IMR-90 (cell line): ENCODE measurements at regions not wholly inside any gene's neighbourhood (a gene's known extent, or its start where the extent isn't known, plus 50 kb on each side); places are given as distances from the start of the nearest gene placed in this dataset.

Experiments
- ATAC-seq: fragments of 200-7000 bp; cut with Tn5 transposase; 2 replicates; pipeline ENCODE4 v1.9.1; 2020; ENCODE audit warnings: low read depth, mild to moderate bottlenecking, moderate library complexity
- BruUV-seq: library from RNA; stranded (reverse); fragments of 400-500 nt; replicated peaks from 2 replicates; lab custom pipeline; 2021; lab: Mats Ljungman, UMichigan
- CTCF ChIA-PET: fragments of 300-600 bp; formaldehyde crosslinking; extraction: SDS; loops from one replicate; lab custom pipeline; 2021; ENCODE audit warnings: antibody characterized with exemption; lab: Yijun Ruan, JAX
- POLR2A ChIA-PET: fragments of 300-600 bp; sonication (Branson Sonifier 250); formaldehyde crosslinking; loops from one replicate; lab custom pipeline; 2022; ENCODE audit warnings: antibody characterized with exemption; ENCODE audit not compliant: unreplicated experiment; lab: Charles Lee
- DNase-seq: peaks from one replicate; pipeline ENCODE4 v3.0.0; 2013
- H2AFZ ChIP-seq: replicated peaks from 2 replicates; pipeline ENCODE3; 2013; ENCODE audit warnings: low read length, mild to moderate bottlenecking; ENCODE audit not compliant: poor library complexity
- H2AK5ac ChIP-seq: 2 replicates; pipeline ENCODE4 v1.6.1; 2013; ENCODE audit warnings: low read depth, low read length, inconsistent platforms
- H2AK9ac ChIP-seq: replicated peaks from 2 replicates; pipeline ENCODE3; 2013; ENCODE audit warnings: mild to moderate bottlenecking, low read depth, low read length, moderate library complexity; ENCODE audit not compliant: poor library complexity
- H2BK120ac ChIP-seq: 2 replicates; pipeline ENCODE4 v1.6.1; 2013; ENCODE audit warnings: low read depth, low read length, inconsistent platforms
- H2BK15ac ChIP-seq: 3 replicates; pipeline ENCODE4 v1.6.1; 2013; ENCODE audit warnings: low read depth, low read length, inconsistent platforms
- H2BK20ac ChIP-seq: 2 replicates; pipeline ENCODE4 v1.6.1; 2013; ENCODE audit warnings: low read depth, mild to moderate bottlenecking, inconsistent platforms, low read length, moderate library complexity
- H2BK5ac ChIP-seq: 2 replicates; pipeline ENCODE4 v1.6.1; 2013; ENCODE audit warnings: mild to moderate bottlenecking, low read depth, low read length, inconsistent platforms; ENCODE audit not compliant: poor library complexity, severe bottlenecking
- H3K14ac ChIP-seq: replicated peaks from 2 replicates; pipeline ENCODE4 v1.6.1; 2013; ENCODE audit warnings: low read depth, low read length, inconsistent platforms
- H3K18ac ChIP-seq: 2 replicates; pipeline ENCODE4 v1.6.1; 2013; ENCODE audit warnings: low read depth, low read length, control low read depth
- H3K23ac ChIP-seq: 2 replicates; pipeline ENCODE4 v1.6.1; 2013; ENCODE audit warnings: low read depth, low read length, inconsistent platforms
- H3K27ac ChIP-seq: 2 replicates; pipeline ENCODE4 v1.5.1; 2013; ENCODE audit warnings: mild to moderate bottlenecking, control low read depth, low read length; ENCODE audit not compliant: insufficient read depth
- H3K27me3 ChIP-seq: 2 replicates; pipeline ENCODE4 v1.6.1; 2013; ENCODE audit warnings: low read length; ENCODE audit not compliant: control insufficient read depth, insufficient read depth
- H3K36me3 ChIP-seq: 2 replicates; pipeline ENCODE4 v1.6.1; 2013; ENCODE audit warnings: low read length, mixed read lengths; ENCODE audit not compliant: control insufficient read depth, insufficient read depth
- H3K4ac ChIP-seq: 2 replicates; pipeline ENCODE4 v1.6.1; 2013; ENCODE audit warnings: low read depth, low read length, inconsistent platforms
- H3K4me1 ChIP-seq: 2 replicates; pipeline ENCODE4 v1.6.1; 2013; ENCODE audit warnings: low read length, mixed read lengths; ENCODE audit not compliant: control insufficient read depth, insufficient read depth
- H3K4me2 ChIP-seq: 2 replicates; pipeline ENCODE4 v1.6.1; 2013; ENCODE audit warnings: low read depth, mild to moderate bottlenecking, control low read depth, low read length, moderate library complexity
- H3K4me3 ChIP-seq: 2 replicates; pipeline ENCODE4 v1.5.1; 2013; ENCODE audit warnings: low read depth, mild to moderate bottlenecking, control low read depth, low read length, moderate library complexity; ENCODE audit not compliant: insufficient read depth
- H3K56ac ChIP-seq: 2 replicates; pipeline ENCODE4 v1.6.1; 2013; ENCODE audit warnings: low read length, inconsistent platforms; ENCODE audit not compliant: insufficient read depth; ENCODE audit errors: extremely low read depth
- H3K79me1 ChIP-seq, 2 experiments: 2 replicates each; pipeline ENCODE4 v1.6.1; 2013; ENCODE audit warnings: low read length in 2 of 2, inconsistent platforms in 1 of 2, low read depth in 1 of 2
- H3K9ac ChIP-seq: 2 replicates; pipeline ENCODE4 v1.6.1; 2013; ENCODE audit warnings: low read depth, low read length, control low read depth
- H3K9me1 ChIP-seq: 2 replicates; pipeline ENCODE4 v1.6.1; 2013; ENCODE audit warnings: low read length, inconsistent platforms; ENCODE audit not compliant: insufficient read depth
- H3K9me3 ChIP-seq: 2 replicates; pipeline ENCODE4 v1.6.1; 2013; ENCODE audit warnings: low read length; ENCODE audit not compliant: control insufficient read depth, insufficient read depth
- H4K20me1 ChIP-seq: 2 replicates; pipeline ENCODE4 v1.6.1; 2013; ENCODE audit warnings: low read length, inconsistent platforms; ENCODE audit not compliant: insufficient read depth
- H4K5ac ChIP-seq: 2 replicates; pipeline ENCODE4 v1.6.1; 2013; ENCODE audit warnings: mild to moderate bottlenecking, low read depth, low read length, control low read depth
- H4K8ac ChIP-seq, 2 experiments: 2 replicates each; pipeline ENCODE4 v1.6.1; 2013; ENCODE audit warnings: low read depth in 2 of 2, low read length in 2 of 2, control low read depth in 1 of 2, inconsistent platforms in 1 of 2
- H4K91ac ChIP-seq: 2 replicates; pipeline ENCODE4 v1.6.1; 2013; ENCODE audit warnings: low read depth, low read length, inconsistent platforms; ENCODE audit not compliant: insufficient read depth
- CEBPB ChIP-seq: IDR thresholded peaks from 2 replicates; pipeline ENCODE4 v1.6.1; 2012; ENCODE audit warnings: low read depth, low read length, improper control_type of control experiment
- CHD1 ChIP-seq: IDR thresholded peaks from 2 replicates; pipeline ENCODE4 v1.6.1; 2012; ENCODE audit warnings: low read depth, low read length, improper control_type of control experiment
- CTCF ChIP-seq: conservative IDR thresholded peaks from 2 replicates; pipeline ENCODE4 v1.5.1; 2012; ENCODE audit warnings: mild to moderate bottlenecking, low read depth, low read length, improper control_type of control experiment
- ELK1 ChIP-seq: fragments of 150-350 bp; IDR thresholded peaks from 2 replicates; pipeline ENCODE4 v1.6.1; 2016; ENCODE audit warnings: low read depth, mild to moderate bottlenecking, low read length, moderate library complexity, borderline replicate concordance
- MAFK ChIP-seq: IDR thresholded peaks from 2 replicates; pipeline ENCODE4 v1.6.1; 2012; ENCODE audit warnings: low read depth, low read length, improper control_type of control experiment
- MAZ ChIP-seq: IDR thresholded peaks from 2 replicates; pipeline ENCODE4 v1.6.1; 2012; ENCODE audit warnings: low read depth, mild to moderate bottlenecking, low read length, improper control_type of control experiment, moderate library complexity, borderline replicate concordance
- RAD21 ChIP-seq: IDR thresholded peaks from 2 replicates; pipeline ENCODE4 v1.6.1; 2012; ENCODE audit warnings: low read length, improper control_type of control experiment
- RCOR1 ChIP-seq: IDR thresholded peaks from 2 replicates; pipeline ENCODE4 v1.6.1; 2012; ENCODE audit warnings: mild to moderate bottlenecking, low read length, improper control_type of control experiment; ENCODE audit not compliant: insufficient replicate concordance
- RFX5 ChIP-seq: IDR thresholded peaks from 2 replicates; pipeline ENCODE4 v1.8.0; 2012; ENCODE audit warnings: low read depth, mild to moderate bottlenecking, low read length, moderate library complexity
- SMC3 ChIP-seq: fragments of 150-350 bp; IDR thresholded peaks from 2 replicates; pipeline ENCODE4 v1.6.1; 2016; ENCODE audit warnings: low read depth, mild to moderate bottlenecking, antibody characterized with exemption, low read length, moderate library complexity
- USF2 ChIP-seq: fragments of 150-350 bp; IDR thresholded peaks from 2 replicates; pipeline ENCODE4 v1.6.1; 2017; ENCODE audit warnings: mild to moderate bottlenecking, antibody characterized with exemption, low read length, low read depth
- WGBS, 2 experiments: methylation state at CpG; one replicate each; pipeline versions ENCODE4 v1.1.5 to v1.1.7; 2013; ENCODE audit warnings: missing lambda C conversion rate in 2 of 2; ENCODE audit not compliant: insufficient read length in 1 of 2; ENCODE audit errors: extremely low coverage in 2 of 2; 5-methylcytosine and 5-hydroxymethylcytosine counted together
- dilution Hi-C: fragments of 300-500 bp; cut with HindIII; formaldehyde crosslinking; loops from one replicate; pipeline ENCODE4 v1.14.3; 2018; ENCODE audit warnings: low sequenced_read_pairs; ENCODE audit not compliant: unreplicated experiment
- in situ Hi-C: fragments of 300-500 bp; cut with MboI; formaldehyde crosslinking; loops from 3 replicates; pipeline ENCODE4 v1.14.3; 2019; ENCODE audit warnings: low sequenced_read_pairs, inconsistent platforms, mixed read lengths
- intact Hi-C: fragments of 100-400 bp; cut with micrococcal nuclease; formaldehyde crosslinking; loops from 2 replicates; pipeline ENCODE4 v1.10.0; 2022

- DNase-seq (peak; percentile 18), ATAC-seq (no peak)
- no peak overlapping the region for H3K18ac ChIP-seq
- H2BK5ac ChIP-seq, result no peak overlapping the region
- dilution Hi-C loops, result no loop called here
- no peak overlapping the region for H2AFZ ChIP-seq
- no peaks in the 10 kb centered on the region for H3K4me1 ChIP-seq
- no peaks in the 10 kb centered on the region for H4K20me1 ChIP-seq
- POLR2A ChIA-PET, result no interaction called here
- no peak overlapping the region for H2BK15ac ChIP-seq
- no peak overlapping the region for H2AK9ac ChIP-seq
- no peak overlapping the region for H2BK20ac ChIP-seq
- H4K91ac ChIP-seq, result no peak overlapping the region
- CTCF ChIA-PET, result no interaction called here
- intact Hi-C loops, result no loop called here
- H3K4ac ChIP-seq, result no peak overlapping the region
- no peaks in the 10 kb centered on the region for H3K36me3 ChIP-seq
- H2AK5ac ChIP-seq, result no peak overlapping the region
- no peak overlapping the region for H3K27ac ChIP-seq
- WGBS, 2 experiments, result no CpG with 5 or more reads among the region's 2 CpGs
- H3K56ac ChIP-seq, result no peak overlapping the region
- H3K9me1 ChIP-seq, result no peaks in the 10 kb centered on the region
- in situ Hi-C loops, result no loop called here
- H3K9ac ChIP-seq, result no peak overlapping the region
- no peak overlapping the region for H3K4me3 ChIP-seq
- no peak overlapping the region for H4K5ac ChIP-seq
- H3K4me2 ChIP-seq, result no peak overlapping the region
- H3K27me3 ChIP-seq, result no peaks in the 10 kb centered on the region
- no peak for TF ChIP-seq MAFK
- no peak for TF ChIP-seq MAZ
- no peak for TF ChIP-seq ELK1
- TF ChIP-seq RCOR1, result no peak
- TF ChIP-seq CTCF, result no peak
- no peak for TF ChIP-seq SMC3
- no peak for TF ChIP-seq CHD1
- no peak for TF ChIP-seq RAD21
- no peak for TF ChIP-seq RFX5
- TF ChIP-seq CEBPB, result no peak
- TF ChIP-seq USF2, result no peak
- H4K8ac ChIP-seq, result no peak overlapping the region
- H2BK120ac ChIP-seq, result no peak overlapping the region
- H3K14ac ChIP-seq, result no peak overlapping the region
- no peak overlapping the region for H3K23ac ChIP-seq
- 0 out of 2 replicates have a peak, but pooled peaks cover 2% of the 10 kb centered on the region for H3K9me3 ChIP-seq
- H3K79me1 ChIP-seq, result no peaks in the 10 kb centered on the region
- BruUV-seq, result no TSS peak
Observed at GRCh38 chr18:41113885-41114482, 841.0 kb upstream of the PIK3C3 start.
